GM18507 (cell line): ENCODE measurements at regions not wholly inside any gene's neighbourhood (a gene's known extent, or its start where the extent isn't known, plus 50 kb on each side); places are given as distances from the start of the nearest gene placed in this dataset.

Source experiments
- DNase-seq: peaks from one replicate; pipeline ENCODE4 v3.0.0; 2011; ENCODE audit warnings: low read depth; ENCODE audit not compliant: insufficient read length; ENCODE audit errors: extremely low spot score
- FAIRE-seq: peaks from 2 replicates; lab custom pipeline; 2011; peaks lifted over from hg19 to GRCh38; lab: Jason Lieb, UNC

- no peak for DNase-seq
These were observed 1133.4 kb downstream of the XPNPEP1 start for GRCh38 chr10:108789919-108790318.

GRCh38 chr10:108789336-108789735 lies 1134.0 kb downstream of the XPNPEP1 start:
- no peak for DNase-seq
- no peak for FAIRE-seq

More at GRCh38 chr10:108789919-108790318, 1133.4 kb downstream of the XPNPEP1 start:
- FAIRE-seq = no peak

DNA sequence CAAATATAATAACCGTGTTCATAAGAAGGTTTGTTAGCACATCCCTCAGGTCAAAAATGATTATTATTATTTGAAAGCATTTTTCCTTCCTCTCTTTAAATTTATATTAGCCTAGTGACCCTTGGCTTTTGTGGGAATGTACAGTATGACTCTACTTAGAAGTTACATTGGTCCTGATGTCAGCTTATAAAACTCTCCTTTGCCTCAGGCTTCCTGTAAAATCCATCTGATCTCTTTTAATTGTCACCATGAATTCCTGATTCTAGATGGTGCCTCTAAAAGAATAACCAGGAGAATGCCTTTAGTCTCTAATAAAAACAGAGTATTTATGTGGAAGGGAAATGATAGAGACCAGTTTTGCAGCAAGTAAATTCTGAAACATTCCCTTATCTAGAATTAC lies 1134.4 kb downstream of the XPNPEP1 start:
- FAIRE-seq (no peak), DNase-seq (no peak)

DNA sequence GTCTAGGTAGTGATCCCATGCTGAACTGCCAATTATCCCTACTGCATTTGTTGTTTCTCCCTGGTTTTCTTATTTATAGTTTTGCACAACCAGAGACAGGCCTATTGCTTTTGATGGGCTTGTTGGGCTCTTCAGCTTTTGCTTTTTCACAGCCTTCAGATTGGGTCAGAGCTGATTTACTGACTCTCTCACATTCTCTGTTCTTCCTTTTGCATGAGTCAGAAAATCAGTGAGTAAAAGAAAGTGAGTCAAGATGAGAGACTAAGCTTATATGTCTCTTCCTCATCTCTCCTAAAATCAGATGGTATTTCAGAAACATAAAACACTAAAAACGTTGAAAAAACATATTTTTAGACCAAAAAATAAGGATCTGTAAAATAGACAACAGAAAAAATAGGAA lies 1135.4 kb downstream of the XPNPEP1 start:
- FAIRE-seq = no peak
- no peak for DNase-seq

DNA sequence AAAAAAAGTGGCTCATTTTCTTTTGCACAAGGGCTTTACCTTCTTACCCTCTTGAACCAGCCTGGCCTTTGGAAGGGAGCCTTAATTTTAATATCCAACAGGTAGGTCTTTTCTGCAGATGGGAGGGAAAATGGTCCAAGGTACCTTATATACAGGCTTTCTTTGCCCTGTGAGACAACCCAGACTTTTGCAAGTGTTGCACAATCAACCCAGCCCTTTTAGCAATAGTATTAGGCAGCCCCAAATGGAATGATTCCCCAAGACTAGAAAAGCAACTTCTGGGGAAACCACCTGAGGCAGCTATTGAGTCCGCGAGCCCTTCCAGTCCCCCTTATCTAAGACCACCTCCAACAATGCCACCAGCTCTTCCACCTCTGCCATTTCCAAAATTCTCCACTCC lies 1138.3 kb downstream of the XPNPEP1 start:
- no peak for FAIRE-seq
- no peak for DNase-seq

DNA sequence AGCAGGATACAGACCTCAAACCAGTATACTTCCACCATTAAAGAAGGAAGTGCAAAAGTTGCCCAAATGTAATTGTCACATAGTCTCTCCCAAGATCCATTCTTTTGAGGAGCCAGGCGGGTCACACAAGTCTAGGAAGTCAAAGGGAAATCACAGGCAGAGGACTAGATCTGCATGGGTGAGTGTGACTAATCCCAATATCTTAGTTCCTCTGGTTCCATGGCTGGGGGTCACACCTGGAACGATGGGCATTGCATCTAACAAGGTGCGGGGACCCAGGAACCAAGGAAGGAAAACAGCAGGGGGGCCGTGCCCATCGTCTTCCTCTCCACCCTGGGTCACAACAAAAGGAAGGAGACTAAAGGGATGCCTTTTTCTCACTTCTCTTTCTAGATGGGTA lies 1138.8 kb downstream of the XPNPEP1 start:
- FAIRE-seq (no peak), DNase-seq (no peak)

DNA sequence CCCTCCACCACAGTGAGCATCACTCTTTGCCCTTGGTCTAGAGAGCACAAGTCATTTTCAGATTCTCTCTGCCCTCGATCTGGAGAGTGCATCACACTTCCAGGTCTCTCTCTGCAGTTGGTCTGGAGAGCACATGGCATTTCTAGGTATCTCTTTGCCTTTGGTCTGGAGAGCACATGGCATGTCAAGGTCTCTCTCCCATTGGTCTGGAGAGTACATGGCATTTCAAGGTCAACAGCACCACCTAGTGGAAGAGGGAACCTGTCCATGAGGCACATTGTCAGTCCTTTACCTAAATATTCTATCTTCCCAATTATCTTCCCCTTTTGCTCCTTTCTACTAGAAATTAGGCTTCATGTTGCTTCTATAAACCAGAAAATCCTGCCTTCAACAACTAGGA lies 1139.4 kb downstream of the XPNPEP1 start:
- no peak for DNase-seq
- FAIRE-seq = peak; percentile 79

GRCh38 chr10:108782411-108782810 lies 1140.9 kb downstream of the XPNPEP1 start:
- DNase-seq = no peak
- FAIRE-seq = no peak

GRCh38 chr10:108779501-108779900 lies 1143.8 kb downstream of the XPNPEP1 start:
- DNase-seq = no peak
- no peak for FAIRE-seq

- FAIRE-seq (no peak), DNase-seq (no peak)
These were observed 1147.3 kb downstream of the XPNPEP1 start for GRCh38 chr10:108775911-108776475.

DNA sequence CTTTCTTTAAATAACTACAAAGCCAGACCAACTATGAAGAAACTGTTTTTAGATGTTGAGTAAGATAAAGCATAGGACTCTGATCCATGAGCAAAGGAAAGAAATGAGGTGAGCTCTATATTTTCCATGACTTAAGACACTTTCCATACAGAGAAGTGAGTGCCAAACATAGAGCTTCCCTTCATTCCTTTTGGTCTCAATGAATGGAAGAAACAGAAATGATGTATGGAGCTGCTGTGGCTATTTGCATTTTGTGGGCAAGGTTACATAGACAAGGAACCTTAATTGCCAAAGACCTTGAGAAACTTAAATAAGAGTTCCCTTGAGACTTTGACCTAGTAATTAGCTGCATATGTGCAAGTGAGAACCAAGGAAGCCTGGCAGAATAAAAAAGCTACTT lies 1152.2 kb downstream of the XPNPEP1 start:
- FAIRE-seq = no peak
- DNase-seq = no peak

DNA sequence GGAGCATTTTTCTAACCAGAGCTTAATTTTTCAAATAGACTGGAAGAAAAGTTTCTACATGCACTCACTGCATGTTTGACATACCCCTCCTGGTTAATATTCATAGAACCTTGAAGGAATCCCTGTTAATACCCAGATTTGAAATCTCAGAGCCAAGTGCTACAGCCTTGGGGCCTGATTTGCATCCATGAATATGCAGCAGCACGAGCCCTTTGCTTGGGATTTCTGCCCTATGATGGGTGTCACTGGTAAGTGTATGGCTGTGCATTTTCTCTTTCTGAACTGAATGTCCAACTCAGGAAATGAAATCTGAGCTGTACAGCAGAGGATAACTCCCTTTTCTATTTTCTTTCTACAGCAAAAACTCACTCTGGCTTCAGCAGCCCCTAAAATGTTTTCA lies 1157.5 kb downstream of the XPNPEP1 start:
- DNase-seq = no peak

DNA sequence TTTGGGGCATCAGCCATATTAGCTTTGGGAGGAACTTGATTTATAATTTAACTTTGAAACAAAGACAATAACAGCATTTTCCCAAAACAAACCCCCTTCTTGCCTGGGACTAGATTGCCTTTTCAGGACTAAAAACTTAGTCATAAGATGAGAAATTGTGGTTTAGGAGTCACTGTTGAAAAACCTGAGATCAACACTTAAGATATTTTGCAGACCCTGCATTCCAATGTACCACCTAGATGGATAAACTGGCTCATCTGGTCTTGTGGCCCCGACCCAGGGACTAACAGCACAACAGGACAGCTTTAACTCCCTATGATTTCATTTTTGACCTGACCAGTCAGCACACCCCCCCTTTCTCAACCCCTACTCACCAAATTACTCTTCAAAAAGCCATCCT lies 1165.4 kb downstream of the XPNPEP1 start:
- DNase-seq (no peak), FAIRE-seq (no peak)

More for the DNA sequence above, 1157.5 kb downstream of the XPNPEP1 start:
- FAIRE-seq = no peak

GRCh38 chr10:108755646-108756045 lies 1167.7 kb downstream of the XPNPEP1 start:
- no peak for FAIRE-seq
- no peak for DNase-seq

- FAIRE-seq = no peak
- DNase-seq = no peak
These were observed 1170.0 kb downstream of the XPNPEP1 start for GRCh38 chr10:108753326-108753725.

DNA sequence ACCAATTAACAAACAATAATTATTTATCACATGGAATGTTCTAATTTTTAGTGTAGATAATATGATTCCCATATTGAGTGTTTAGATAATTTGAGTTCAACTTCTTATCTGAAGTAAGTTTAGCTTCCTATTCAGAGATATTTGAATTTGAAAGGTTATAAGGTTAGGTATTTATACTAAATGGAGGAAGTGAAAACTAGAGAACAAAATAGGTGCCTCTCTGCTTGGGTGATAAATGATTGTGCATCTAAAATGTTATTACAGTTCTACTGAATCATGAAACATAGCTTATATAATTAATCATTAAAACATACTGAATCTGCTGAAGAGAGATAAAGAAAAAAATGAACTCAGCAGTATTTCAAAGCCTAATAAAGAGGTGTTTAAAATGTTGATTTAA lies 1174.3 kb downstream of the XPNPEP1 start:
- DNase-seq = no peak
- no peak for FAIRE-seq

- DNase-seq = no peak
- FAIRE-seq = no peak
These were observed 1187.2 kb downstream of the XPNPEP1 start for GRCh38 chr10:108736111-108736510.

DNA sequence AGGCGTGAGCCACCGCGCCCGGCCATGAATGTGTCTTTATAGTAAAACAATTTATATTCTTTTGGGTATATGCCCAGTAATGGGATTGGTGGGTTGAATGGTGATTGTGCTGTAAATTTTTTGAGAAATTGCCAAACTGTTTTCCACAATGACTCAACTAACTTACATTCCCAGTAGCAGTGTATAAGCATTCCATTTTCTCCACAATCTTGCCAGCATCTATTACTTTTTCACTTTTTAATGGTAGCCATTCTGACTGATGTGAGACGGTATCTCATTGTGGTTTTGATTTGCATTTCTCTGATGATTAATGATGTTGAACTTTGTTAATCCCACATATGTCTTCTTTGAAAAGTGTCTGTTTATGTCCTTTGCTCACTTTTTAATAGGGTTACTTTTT lies 1187.9 kb downstream of the XPNPEP1 start:
- no peak for DNase-seq
- FAIRE-seq = no peak

DNA sequence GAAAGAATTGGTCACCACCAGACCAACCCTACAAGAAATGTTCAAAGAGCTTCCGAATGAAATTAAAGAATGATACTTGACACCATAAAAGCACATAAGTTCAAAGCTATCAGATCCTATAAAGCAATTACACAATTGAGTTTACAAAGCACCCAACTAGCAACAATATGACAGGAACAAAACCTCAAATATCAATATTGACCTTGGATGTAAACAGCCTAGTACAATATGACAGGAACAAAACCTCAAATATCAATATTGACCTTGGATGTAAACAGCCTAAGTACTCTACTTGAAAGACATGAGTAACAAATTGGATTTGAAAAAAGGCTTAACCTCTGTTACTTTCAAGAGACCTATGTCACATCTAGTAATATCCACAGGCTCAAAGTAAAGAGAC lies 1201.4 kb downstream of the XPNPEP1 start:
- FAIRE-seq (no peak), DNase-seq (no peak)

GRCh38 chr10:108716352-108716751 lies 1207.0 kb downstream of the XPNPEP1 start:
- FAIRE-seq (no peak), DNase-seq (no peak)

DNA sequence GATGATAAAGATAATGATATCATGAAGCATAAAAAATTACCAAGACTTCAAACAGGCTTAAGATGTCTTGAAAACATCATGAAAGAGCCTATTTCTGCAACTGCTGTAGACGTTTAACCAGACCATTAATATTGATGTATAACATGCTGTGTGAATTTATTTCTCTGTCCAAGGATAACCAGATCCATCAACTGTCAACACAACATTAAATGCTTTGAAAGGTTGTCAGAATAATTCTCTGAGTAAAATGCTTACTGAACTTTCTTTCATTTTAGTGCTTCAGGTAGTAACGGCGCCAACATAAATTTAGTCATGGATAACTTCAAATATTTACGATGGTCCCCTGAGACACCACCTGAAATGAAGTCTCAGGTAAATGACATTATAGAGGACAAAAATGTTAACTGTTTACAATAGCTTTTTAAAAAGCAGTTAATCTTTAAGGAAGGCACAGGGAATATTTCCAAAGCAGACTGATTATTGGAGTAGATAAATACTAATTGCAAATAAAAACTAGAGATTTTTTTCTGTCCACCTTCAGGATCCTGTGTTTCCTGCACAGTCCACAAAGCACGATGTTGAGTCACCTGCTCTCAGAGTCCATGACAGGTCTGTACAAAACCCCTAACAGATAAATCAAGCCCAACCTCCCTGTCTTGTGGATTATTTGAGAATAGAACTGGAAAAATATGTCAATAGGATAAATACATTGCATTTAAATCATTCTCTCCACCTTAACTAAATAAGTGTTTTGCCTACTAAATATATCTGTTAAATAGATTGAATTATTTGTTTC lies 1213.2 kb downstream of the XPNPEP1 start:
- FAIRE-seq = no peak
- no peak for DNase-seq
